Fibroblast of lung (primary cell): ENCODE measurements at regions not wholly inside any gene's neighbourhood (a gene's known extent, or its start where the extent isn't known, plus 50 kb on each side); places are given as distances from the start of the nearest gene placed in this dataset.

ENCODE experiments used
- DNase-seq, 2 donors: peaks; one replicate each; pipeline versions ENCODE4 v3.0.0 to v3.0.0-alpha.2; 2010; ENCODE audit warnings: low read depth in 2 of 2
- H2AFZ ChIP-seq: 2 replicates; pipeline ENCODE4 v1.5.1; 2012; ENCODE audit warnings: low read length, control low read depth, inconsistent platforms
- H3K27ac ChIP-seq: 2 replicates; pipeline ENCODE4 v1.5.1; 2011; ENCODE audit warnings: low read length, control low read depth; ENCODE audit not compliant: insufficient read depth
- H3K27me3 ChIP-seq: 2 replicates; pipeline ENCODE4 v1.5.1; 2011; ENCODE audit warnings: mild to moderate bottlenecking, low read length; ENCODE audit not compliant: control insufficient read depth, insufficient read depth
- H3K36me3 ChIP-seq: 2 replicates; pipeline ENCODE4 v1.5.1; 2011; ENCODE audit warnings: low read length; ENCODE audit not compliant: control insufficient read depth, insufficient read depth
- H3K4me1 ChIP-seq: 2 replicates; pipeline ENCODE4 v1.5.1; 2011; ENCODE audit warnings: low read length; ENCODE audit not compliant: control insufficient read depth, insufficient read depth; ENCODE audit errors: extremely low read depth
- H3K4me2 ChIP-seq: 2 replicates; pipeline ENCODE4 v1.5.1; 2011; ENCODE audit warnings: low read length, control low read depth; ENCODE audit not compliant: insufficient read depth; ENCODE audit errors: extremely low read depth
- H3K4me3 ChIP-seq, 4 experiments: fragments of 200-600 bp in 1 of 4; sonication (generic) in 1 of 4; replicated peaks in 1 of 4; 2 replicates each; pipeline ENCODE4 v1.5.1; 2011 to 2016; ENCODE audit warnings: low read length in 4 of 4, low read depth in 3 of 4, mild to moderate bottlenecking in 3 of 4, control low read depth in 2 of 4, inconsistent platforms in 1 of 4, mixed read lengths in 1 of 4; ENCODE audit not compliant: insufficient read depth in 1 of 4; ENCODE audit errors: control extremely low read depth in 1 of 4
- H3K79me2 ChIP-seq: 2 replicates; pipeline ENCODE4 v1.5.1; 2012; ENCODE audit warnings: mild to moderate bottlenecking, low read length, inconsistent platforms; ENCODE audit not compliant: control insufficient read depth, insufficient read depth
- H3K9ac ChIP-seq: 2 replicates; pipeline ENCODE4 v1.5.1; 2011; ENCODE audit warnings: mild to moderate bottlenecking, low read length, control low read depth; ENCODE audit not compliant: insufficient read depth
- H3K9me3 ChIP-seq: 2 replicates; pipeline ENCODE4 v1.5.1; 2012; ENCODE audit warnings: low read depth, low read length; ENCODE audit not compliant: control insufficient read depth, insufficient read depth
- H4K20me1 ChIP-seq: 2 replicates; pipeline ENCODE4 v1.5.1; 2011; ENCODE audit warnings: low read length; ENCODE audit not compliant: control insufficient read depth, insufficient read depth; ENCODE audit errors: extremely low read depth
- EZH2 ChIP-seq: IDR thresholded peaks from 2 replicates; pipeline ENCODE4 v1.5.1; 2012; ENCODE audit warnings: low read length, control low read depth, mild to moderate bottlenecking; ENCODE audit errors: missing control alignments
- TF ChIP-seq, protein P1 (sequence below), 2 donors: IDR thresholded peaks in 1 of 2; conservative IDR thresholded peaks in 1 of 2; 1 replicate in 1 of 2; 2 replicates in 1 of 2; pipeline ENCODE4 v1.5.1; 2011 to 2012; ENCODE audit warnings: low read length in 2 of 2, control low read depth in 1 of 2, inconsistent platforms in 1 of 2, low read depth in 1 of 2, mild to moderate bottlenecking in 1 of 2

DNA sequence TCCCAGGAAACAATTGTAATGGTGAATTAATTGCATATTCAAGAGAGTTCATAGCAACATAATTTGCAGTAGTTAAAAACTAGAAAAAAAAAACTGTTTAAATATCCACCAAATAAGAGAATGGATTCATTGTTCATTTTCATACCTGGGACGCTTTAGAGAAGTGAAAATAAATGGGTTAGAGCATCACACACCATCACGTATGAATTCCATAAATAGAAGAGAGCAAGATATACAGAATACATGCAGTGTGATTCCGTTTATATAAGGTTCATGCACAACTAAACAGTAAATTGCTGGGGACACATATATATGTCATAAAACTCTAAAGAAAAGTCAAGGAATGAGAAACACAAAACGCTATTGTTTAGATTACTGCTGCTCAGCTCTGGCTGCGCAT, 577.0 kb upstream of the KCNMB2 start:
- no peaks in the 10 kb centered on the region for H3K79me2 ChIP-seq
- DNase-seq, result no peak
- no peak overlapping the region for H3K9ac ChIP-seq
- peaks cover 2% of the 10 kb centered on the region for H3K4me1 ChIP-seq
- TF ChIP-seq, protein P1, sequence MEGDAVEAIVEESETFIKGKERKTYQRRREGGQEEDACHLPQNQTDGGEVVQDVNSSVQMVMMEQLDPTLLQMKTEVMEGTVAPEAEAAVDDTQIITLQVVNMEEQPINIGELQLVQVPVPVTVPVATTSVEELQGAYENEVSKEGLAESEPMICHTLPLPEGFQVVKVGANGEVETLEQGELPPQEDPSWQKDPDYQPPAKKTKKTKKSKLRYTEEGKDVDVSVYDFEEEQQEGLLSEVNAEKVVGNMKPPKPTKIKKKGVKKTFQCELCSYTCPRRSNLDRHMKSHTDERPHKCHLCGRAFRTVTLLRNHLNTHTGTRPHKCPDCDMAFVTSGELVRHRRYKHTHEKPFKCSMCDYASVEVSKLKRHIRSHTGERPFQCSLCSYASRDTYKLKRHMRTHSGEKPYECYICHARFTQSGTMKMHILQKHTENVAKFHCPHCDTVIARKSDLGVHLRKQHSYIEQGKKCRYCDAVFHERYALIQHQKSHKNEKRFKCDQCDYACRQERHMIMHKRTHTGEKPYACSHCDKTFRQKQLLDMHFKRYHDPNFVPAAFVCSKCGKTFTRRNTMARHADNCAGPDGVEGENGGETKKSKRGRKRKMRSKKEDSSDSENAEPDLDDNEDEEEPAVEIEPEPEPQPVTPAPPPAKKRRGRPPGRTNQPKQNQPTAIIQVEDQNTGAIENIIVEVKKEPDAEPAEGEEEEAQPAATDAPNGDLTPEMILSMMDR (conservative IDR thresholded peaks at IDR 0.05 in 1 of 2, IDR thresholded peaks at IDR 0.05 in 1 of 2; ENCODE audit: low read depth in 1 of 2, low read length in 2 of 2), result no peak
- no peak for TF ChIP-seq EZH2
- H3K9me3 ChIP-seq, result no peaks in the 10 kb centered on the region
- no peaks in the 10 kb centered on the region for H3K36me3 ChIP-seq
- H3K4me3 ChIP-seq, result no peak overlapping the region
- H3K27me3 ChIP-seq, result no peaks in the 10 kb centered on the region
- no peak overlapping the region for H2AFZ ChIP-seq
- no peak overlapping the region for H3K4me2 ChIP-seq
- H3K27ac ChIP-seq, result no peak overlapping the region
- no peaks in the 10 kb centered on the region for H4K20me1 ChIP-seq

DNA sequence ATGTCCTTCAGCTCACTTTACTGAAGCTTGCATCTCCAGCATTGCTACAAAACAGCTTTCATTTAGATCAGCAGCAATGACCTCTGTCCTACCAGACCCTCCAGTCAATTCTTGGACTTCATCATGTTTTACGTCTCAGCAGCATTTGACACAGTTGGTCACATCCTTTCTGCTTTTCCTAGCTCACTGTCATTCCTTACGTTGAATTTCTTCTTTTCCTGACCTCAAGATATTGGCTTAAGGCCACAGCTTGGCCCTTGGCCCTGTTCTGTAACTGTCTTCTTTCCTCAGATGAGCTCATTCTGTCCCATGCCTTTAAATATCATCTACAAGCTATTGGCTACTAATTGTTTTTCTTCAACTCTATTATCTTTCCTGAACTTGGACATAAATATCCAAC, 576.2 kb upstream of the KCNMB2 start:
- Histone ChIP-seq H3K27ac (no peak overlapping the region), H2AFZ (no peak overlapping the region)
- DNase-seq, result peak; percentile 57 to 67

DNA sequence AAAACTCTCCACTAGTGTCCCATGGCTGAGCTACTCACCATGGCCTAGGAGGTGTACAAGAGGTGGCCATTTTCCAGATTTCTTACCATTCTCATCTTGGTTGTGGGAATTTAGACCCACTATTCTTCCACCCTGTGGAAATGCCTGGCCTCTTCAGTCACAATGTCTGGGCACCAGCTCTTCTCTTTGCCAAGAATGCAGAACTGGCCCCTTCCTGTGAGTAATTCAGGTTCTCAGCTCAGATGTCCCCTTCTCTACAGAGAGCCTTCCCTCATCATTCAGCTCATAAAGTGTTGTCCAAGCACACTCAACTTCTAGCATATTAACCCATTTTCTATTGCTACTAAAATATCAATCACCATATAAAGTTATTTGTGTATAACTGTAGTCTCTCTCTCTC, 575.5 kb upstream of the KCNMB2 start:
- H3K4me1 ChIP-seq, result peaks cover 2% of the 10 kb centered on the region

More for the DNA sequence above, 576.2 kb upstream of the KCNMB2 start:
- H3K4me3 ChIP-seq, result no peak overlapping the region
- TF ChIP-seq, protein P1 (conservative IDR thresholded peaks at IDR 0.05 in 1 of 2, IDR thresholded peaks at IDR 0.05 in 1 of 2; ENCODE audit: low read depth in 1 of 2, low read length in 2 of 2), result no peak
- no peak for TF ChIP-seq EZH2
- H3K4me1 ChIP-seq, result peaks cover 2% of the 10 kb centered on the region
- no peak overlapping the region for H3K4me2 ChIP-seq
- no peaks in the 10 kb centered on the region for H3K36me3 ChIP-seq
- H3K27me3 ChIP-seq, result no peaks in the 10 kb centered on the region
- H4K20me1 ChIP-seq, result no peaks in the 10 kb centered on the region
- no peak overlapping the region for H3K9ac ChIP-seq
- H3K79me2 ChIP-seq, result no peaks in the 10 kb centered on the region
- no peaks in the 10 kb centered on the region for H3K9me3 ChIP-seq

More for the DNA sequence above, 575.5 kb upstream of the KCNMB2 start:
- no peak overlapping the region for H3K4me2 ChIP-seq
- H4K20me1 ChIP-seq, result no peaks in the 10 kb centered on the region
- no peak overlapping the region for H3K9ac ChIP-seq
- H3K27ac ChIP-seq, result no peak overlapping the region
- no peaks in the 10 kb centered on the region for H3K27me3 ChIP-seq
- no peaks in the 10 kb centered on the region for H3K36me3 ChIP-seq
- H2AFZ ChIP-seq, result no peak overlapping the region
- TF ChIP-seq, protein P1 (conservative IDR thresholded peaks at IDR 0.05 in 1 of 2, IDR thresholded peaks at IDR 0.05 in 1 of 2; ENCODE audit: low read depth in 1 of 2, low read length in 2 of 2), result no peak
- TF ChIP-seq EZH2, result no peak
- H3K4me3 ChIP-seq, result no peak overlapping the region
- peak in 1 of 2 donors; percentile 24 for DNase-seq
- no peaks in the 10 kb centered on the region for H3K9me3 ChIP-seq
- no peaks in the 10 kb centered on the region for H3K79me2 ChIP-seq
